Fibroblast of skin of abdomen (primary cell): ENCODE measurements at regions not wholly inside any gene's neighbourhood (a gene's known extent, or its start where the extent isn't known, plus 50 kb on each side); places are given as distances from the start of the nearest gene placed in this dataset.

Source experiments
- DNase-seq: peaks from one replicate; pipeline ENCODE4 v3.0.0-alpha.2; 2013

GRCh38 chr1:37391211-37392011 is 83.0 kb upstream of the ZC3H12A start:
- DNase-seq: no peak

- DNase-seq: no peak
Observed at GRCh38 chr1:37392051-37392450, 82.3 kb upstream of the ZC3H12A start.

- DNase-seq: no peak
Observed at GRCh38 chr1:37393173-37394120, 80.9 kb upstream of the ZC3H12A start.

- no peak for DNase-seq
Observed at GRCh38 chr1:37394574-37395464, 79.6 kb upstream of the ZC3H12A start.

- DNase-seq: no peak
Observed at GRCh38 chr1:37398096-37398495, 76.3 kb upstream of the ZC3H12A start.

GRCh38 chr1:37399205-37399604 is 75.2 kb upstream of the ZC3H12A start:
- DNase-seq: no peak

GRCh38 chr1:37399830-37400464 is 74.4 kb upstream of the ZC3H12A start:
- DNase-seq: no peak

GRCh38 chr1:37400466-37401225 is 73.7 kb upstream of the ZC3H12A start:
- DNase-seq: no peak

- no peak for DNase-seq
Observed at GRCh38 chr1:37403166-37403565, 71.2 kb upstream of the ZC3H12A start.

- DNase-seq: no peak
Observed at GRCh38 chr1:37404711-37405110, 69.7 kb upstream of the ZC3H12A start.

GRCh38 chr1:37410105-37410504 is 64.3 kb upstream of the ZC3H12A start:
- DNase-seq: no peak

GRCh38 chr1:37410815-37411214 is 63.6 kb upstream of the ZC3H12A start:
- DNase-seq: peak; percentile 10

GRCh38 chr1:37415611-37416244 is 58.7 kb upstream of the ZC3H12A start:
- DNase-seq: no peak

- no peak for DNase-seq
Observed at GRCh38 chr1:37420456-37420855, 53.9 kb upstream of the ZC3H12A start.

GRCh38 chr1:37423810-37424209 is 50.6 kb upstream of the ZC3H12A start:
- no peak for DNase-seq

GRCh38 chr1:37424523-37424922 is 49.9 kb upstream of the ZC3H12A start:
- DNase-seq: no peak
